Jurkat, Clone E6-1 (cell line): ENCODE measurements at regions not wholly inside any gene's neighbourhood (a gene's known extent, or its start where the extent isn't known, plus 50 kb on each side); places are given as distances from the start of the nearest gene placed in this dataset.
A peak's percentile ranks its signal among the peaks of the same experiment; 100 is the strongest.

ENCODE experiments used
- DNase-seq: peaks from one replicate; pipeline ENCODE4 v3.0.0-alpha.2; 2011; ENCODE audit warnings: low read depth, low spot score
- H3K4me3 ChIP-seq: 2 replicates; pipeline ENCODE4 v1.5.1; 2011; ENCODE audit warnings: mild to moderate bottlenecking, low read length, control low read depth, moderate library complexity

DNA sequence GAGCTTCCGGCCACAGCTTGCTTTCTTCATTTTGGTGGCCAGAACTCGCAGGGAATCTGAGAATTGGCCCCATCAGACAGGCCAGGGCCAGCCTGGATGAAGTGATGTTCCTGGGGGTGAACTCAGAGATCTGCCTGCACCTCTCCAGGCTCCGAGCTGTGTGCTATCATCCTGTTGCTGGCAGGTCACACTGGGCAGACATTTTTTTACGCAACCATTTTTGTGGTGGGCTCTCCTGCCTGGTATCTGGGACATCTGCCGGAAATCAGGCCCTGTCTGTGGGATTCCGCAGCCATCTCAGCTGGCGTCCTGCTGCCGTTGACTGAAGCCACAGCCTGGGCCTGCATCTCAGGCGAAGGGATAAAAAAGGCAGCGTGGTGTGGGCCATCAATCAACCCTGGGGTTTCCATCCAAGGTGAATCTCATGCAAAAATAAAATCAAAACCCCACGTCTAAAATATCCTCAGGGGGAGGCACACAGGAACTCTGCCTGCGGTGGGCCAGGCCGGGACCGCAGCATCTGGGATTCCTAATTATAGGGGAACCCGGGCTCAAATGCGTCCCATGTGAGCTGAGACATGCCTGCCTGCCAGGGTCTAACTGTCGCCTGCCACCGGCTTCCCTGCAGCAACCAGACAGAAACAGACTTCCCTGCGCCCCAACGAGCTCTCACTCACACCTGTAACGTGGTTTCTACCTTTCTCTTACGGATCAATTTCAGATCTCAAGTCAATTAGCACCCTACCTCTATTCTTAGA lies 174.3 kb downstream of the SYK start:
- peak; percentile 99 for DNase-seq
- peak overlapping the region; percentile 28 for H3K4me3 ChIP-seq

DNA sequence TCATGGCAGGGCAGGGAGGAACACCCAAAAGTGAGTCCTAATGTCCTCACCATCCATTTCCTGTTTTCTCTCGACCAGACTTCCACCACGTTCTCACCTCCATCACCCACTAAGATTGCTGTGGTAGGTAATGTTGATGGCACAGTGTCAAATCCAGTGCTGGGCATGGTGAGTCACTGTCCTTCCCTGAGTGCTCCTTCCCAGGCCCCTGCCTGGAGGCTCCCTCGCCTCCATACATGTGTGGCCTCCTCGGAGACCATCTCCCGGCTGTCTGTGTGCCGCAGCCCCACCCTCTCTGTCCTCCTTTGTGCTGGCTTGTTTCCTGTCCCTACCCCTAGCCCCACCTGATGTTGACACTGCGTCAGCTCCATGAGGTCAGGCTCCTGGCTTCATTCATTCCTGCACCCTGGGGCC lies 177.5 kb downstream of the SYK start:
- peak overlapping the region; percentile 23 for H3K4me3 ChIP-seq
- no peak for DNase-seq

GRCh38 chr9:90979639-90980038 lies 178.0 kb downstream of the SYK start:
- DNase-seq, result peak; percentile 67
- H3K4me3 ChIP-seq, result peak overlapping the region; percentile 23

DNA sequence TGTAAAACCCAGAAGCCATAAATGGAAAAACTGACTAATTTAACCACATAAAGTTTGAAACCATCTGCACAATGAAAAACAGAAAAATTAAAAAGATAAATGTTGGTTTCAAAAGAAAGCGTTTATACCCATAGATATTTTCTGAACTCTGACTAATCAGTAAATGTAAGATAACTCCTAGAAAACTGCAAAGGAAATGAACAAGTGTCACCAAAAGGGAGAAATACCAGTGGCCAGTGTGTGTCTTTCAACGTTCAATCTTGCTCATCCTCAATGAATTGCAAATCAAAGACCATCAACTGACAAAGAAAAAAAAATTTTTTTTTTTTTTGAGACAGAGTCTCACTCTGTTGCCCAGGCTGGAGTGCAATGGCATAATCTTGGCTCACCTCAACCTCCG lies 180.1 kb downstream of the SYK start:
- DNase-seq, result no peak
- no peak overlapping the region for H3K4me3 ChIP-seq

GRCh38 chr9:90983394-90983793 lies 181.8 kb downstream of the SYK start:
- H3K4me3 ChIP-seq, result no peak overlapping the region
- DNase-seq, result no peak

- DNase-seq, result no peak
Measured at GRCh38 chr9:90985631-90986030, 184.0 kb downstream of the SYK start.

DNA sequence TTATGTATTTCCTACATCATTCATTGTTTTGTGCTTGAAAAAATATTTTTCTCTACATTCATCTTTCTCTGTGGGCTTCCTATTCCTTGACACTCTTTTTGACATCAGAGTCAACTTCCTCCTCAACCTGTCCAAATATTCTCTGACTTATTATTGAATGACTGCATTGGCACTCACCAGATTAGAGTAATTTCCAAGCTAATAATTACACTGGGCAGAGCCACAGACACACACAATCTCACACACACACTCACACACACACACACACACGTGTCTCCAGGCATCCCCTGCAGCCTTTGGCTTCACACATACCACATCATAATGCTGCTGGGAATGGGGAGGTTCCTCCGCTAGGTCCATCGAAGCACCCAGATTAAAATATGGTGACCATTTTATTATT lies 184.5 kb downstream of the SYK start:
- no peak for DNase-seq
- no peak overlapping the region for H3K4me3 ChIP-seq

More at GRCh38 chr9:90985631-90986030, 184.0 kb downstream of the SYK start:
- no peak overlapping the region for H3K4me3 ChIP-seq

- DNase-seq, result no peak
- no peak overlapping the region for H3K4me3 ChIP-seq
Measured at GRCh38 chr9:90987566-90987965, 185.9 kb downstream of the SYK start.

- no peak overlapping the region for H3K4me3 ChIP-seq
Measured at GRCh38 chr9:90988318-90988717, 186.7 kb downstream of the SYK start.

DNA sequence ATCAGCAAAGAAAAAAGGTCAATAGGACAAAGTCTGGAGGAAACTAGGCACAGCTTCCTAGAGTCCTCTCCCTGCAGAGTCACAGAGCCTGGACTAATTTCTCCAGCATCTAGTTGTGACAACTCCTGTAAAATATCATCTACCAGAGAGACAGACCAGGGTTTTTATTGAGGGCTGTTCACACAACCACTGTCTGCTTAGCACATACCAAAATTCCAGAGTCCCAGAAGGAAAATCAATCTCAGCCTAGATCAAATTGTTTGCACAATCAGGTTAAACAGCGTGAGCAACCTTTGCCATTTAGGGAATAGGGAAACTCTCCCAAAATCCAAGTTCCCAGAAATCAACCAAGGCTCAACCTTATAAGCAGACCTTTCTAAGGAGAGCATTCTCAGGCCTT lies 190.3 kb downstream of the SYK start:
- no peak for DNase-seq
- no peak overlapping the region for H3K4me3 ChIP-seq

More at GRCh38 chr9:90988318-90988717, 186.7 kb downstream of the SYK start:
- DNase-seq, result no peak

DNA sequence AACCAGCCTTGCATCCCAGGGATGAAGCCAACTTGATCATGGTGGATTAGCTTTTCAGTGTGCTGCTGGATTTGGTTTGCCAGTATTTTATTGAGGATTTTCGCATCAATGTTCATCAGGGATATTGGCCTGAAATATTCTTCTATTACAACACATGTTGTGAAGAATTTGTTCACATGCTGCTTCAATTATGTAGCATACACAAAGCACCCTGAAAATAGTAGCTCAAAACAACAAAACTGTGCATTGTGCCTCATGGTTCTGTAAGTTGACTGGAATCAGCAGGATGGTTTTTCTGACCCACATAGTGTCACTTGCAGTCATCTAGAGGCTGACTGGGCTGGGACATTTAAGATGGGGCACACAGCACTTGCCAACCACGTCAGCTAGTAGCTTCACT lies 193.9 kb downstream of the SYK start:
- no peak overlapping the region for H3K4me3 ChIP-seq
- no peak for DNase-seq

DNA sequence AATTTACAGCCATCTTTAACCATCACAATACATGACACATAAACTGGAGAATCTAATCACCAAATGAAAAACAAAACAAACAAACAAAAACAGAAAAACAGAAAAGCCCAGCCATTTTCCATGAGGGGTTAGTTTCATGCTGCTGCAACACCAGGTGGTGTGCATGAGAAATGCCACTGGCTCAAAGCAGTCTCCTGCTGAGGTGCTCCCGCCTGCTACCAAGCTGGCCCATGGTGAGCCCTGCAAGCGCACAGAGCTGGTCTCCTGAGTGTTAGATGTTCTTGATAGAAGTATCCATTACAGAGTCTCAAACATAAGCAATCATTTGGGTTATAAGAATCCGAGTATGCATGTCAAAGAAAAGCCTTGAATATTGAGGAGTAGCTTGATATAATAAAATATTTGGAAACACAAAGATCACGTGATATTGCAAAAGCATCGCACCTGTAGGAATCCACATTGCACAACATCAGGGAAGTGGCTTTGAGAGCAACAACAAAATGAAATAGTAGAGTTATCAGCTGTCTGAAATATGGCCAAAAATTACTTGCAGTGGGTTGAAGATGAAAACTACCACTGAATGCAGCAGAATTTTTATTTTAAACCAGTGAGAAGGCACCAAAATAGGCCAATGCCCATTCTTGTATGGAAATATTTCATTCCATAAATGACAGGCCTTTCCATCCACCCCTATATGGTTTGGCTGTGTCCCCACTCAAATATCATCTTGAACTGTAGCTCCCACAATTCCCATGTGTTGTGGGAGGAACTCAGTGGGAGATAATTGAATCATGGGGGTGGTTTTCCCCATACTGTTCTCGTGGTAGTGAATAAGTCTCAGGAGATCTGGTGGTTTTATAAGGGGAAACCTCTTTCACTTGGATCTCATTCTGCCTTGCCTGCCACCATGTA lies 194.8 kb downstream of the SYK start:
- no peak for DNase-seq
- no peak overlapping the region for H3K4me3 ChIP-seq

DNA sequence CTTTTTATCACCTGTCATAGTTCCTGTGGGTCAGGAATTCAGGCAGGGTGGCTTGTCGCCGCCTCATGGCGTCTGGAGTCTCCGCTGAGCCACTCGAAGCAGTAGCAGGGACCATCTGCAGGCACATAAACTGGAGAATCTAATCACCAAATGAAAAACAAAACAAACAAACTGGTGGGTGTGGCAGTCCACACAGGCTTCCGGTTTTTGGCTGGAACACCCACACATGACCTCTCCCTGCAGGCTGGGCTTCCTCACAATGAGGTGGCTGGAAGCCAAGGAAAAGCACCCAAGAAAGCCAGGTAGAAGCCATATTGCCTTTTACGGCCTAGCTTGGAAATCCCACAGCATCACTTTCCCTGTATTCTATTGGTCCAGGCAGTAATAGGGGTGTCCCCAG lies 197.0 kb downstream of the SYK start:
- DNase-seq, result no peak
- H3K4me3 ChIP-seq, result no peak overlapping the region

GRCh38 chr9:90999425-91000397 lies 198.1 kb downstream of the SYK start:
- DNase-seq, result no peak

GRCh38 chr9:91001146-91001611 lies 199.6 kb downstream of the SYK start:
- no peak for DNase-seq
- H3K4me3 ChIP-seq, result no peak overlapping the region

More at GRCh38 chr9:90999425-91000397, 198.1 kb downstream of the SYK start:
- no peak overlapping the region for H3K4me3 ChIP-seq

DNA sequence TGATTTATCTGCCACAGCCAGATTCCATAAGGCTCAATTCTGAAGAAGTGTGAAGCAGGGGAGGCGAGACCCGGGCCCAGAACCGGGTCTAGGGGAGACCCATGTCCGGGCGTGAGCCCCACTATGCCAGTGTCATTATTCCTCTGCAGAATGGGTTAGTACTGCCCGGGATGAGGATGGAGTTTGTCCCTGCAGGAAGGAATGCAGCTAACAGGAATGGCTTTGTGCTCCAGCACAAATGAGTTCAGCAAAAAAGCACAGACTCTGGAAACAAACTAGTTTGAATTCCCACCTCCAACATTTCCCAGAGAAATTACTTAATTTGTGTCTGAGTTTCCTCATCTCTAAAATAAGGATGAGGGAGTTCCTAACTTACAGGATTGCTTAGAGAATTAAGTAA lies 202.9 kb downstream of the SYK start:
- H3K4me3 ChIP-seq, result no peak overlapping the region
- no peak for DNase-seq

DNA sequence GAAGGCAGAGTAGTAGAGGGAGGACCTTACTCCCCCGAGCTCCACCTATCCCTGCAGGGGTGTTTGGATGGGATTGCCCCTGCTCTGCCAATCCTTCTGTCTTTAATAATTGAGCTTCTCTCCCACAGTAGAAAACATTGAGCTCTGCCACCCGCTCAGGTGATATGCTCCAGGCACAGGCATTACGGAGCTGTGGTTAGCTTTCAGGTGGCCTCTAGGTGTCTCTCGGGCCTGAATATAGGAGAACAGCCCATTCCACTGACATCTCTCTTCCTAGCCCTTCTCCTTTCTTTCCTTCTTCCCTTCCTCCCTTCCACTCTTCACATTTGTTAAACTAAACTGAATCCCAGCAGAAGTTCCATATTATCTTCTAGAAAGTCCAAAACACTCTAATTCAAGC lies 203.4 kb downstream of the SYK start:
- no peak for DNase-seq

DNA sequence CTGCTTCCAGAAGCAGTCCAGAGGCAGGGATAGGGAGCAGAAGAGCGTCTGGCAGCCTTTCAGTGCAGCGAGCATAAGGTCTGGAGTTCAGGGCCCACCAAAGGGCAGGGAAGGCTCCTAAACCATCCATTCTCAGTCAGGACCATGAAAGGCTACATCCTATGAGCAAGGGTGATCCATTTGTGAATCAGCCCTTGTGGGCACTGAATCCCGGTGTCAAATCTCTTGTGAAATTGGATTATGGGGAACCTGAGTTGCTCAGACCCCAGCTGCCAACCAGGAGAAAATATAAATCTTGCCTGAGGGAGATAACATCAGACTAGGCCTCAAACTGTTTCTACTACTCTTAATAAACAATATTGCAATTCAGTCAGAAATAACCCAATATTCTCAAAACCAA lies 204.4 kb downstream of the SYK start:
- H3K4me3 ChIP-seq, result no peak overlapping the region
- no peak for DNase-seq

More for the DNA sequence above, 203.4 kb downstream of the SYK start:
- no peak overlapping the region for H3K4me3 ChIP-seq

DNA sequence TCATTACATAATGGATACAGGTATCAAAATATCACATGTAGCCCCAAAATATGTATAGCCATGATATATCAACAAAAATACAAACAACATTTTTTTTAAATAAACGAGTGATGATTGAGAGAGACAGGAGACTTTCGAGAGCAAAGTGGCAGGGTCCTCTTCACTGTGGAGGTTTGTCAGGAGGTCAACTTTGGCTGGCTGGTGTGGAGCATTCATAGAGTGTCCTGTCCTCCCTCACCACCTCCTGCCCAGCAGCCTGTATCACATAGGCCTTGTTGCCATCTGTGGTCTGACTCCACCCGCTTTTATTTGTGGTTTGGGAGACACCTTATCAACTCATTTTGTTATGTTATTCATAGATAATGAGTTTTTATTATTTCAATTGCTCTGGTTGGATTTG lies 206.9 kb downstream of the SYK start:
- no peak for DNase-seq
- H3K4me3 ChIP-seq, result no peak overlapping the region
